PC-9 (cell line): ENCODE measurements at regions not wholly inside any gene's neighbourhood (a gene's known extent, or its start where the extent isn't known, plus 50 kb on each side); places are given as distances from the start of the nearest gene placed in this dataset.

Experiments used
- CTCF ChIP-seq: fragments of 200-600 bp; sonication (generic); conservative IDR thresholded peaks from 2 replicates; pipeline ENCODE4 v1.6.1; 2017; ENCODE audit warnings: mixed run types, antibody characterized with exemption, mild to moderate bottlenecking, moderate library complexity
- EZH2 ChIP-seq: fragments of 200-600 bp; sonication (generic); IDR thresholded peaks from 2 replicates; pipeline ENCODE4 v1.8.0; 2017; ENCODE audit warnings: antibody characterized with exemption, low read depth

- TF ChIP-seq EZH2, result no peak
- no peak for TF ChIP-seq CTCF
Observed at GRCh38 chr13:109947006-109947405, 160.6 kb upstream of the IRS2 start.
